Activated CD8-positive, alpha-beta memory T cell treated with anti-CD3 and anti-CD28 coated beads, Interleukin-2, amount 10 ng/mL, durations not matched to agents 7 days and 5 days (primary cell): ENCODE measurements at regions not wholly inside any gene's neighbourhood (a gene's known extent, or its start where the extent isn't known, plus 50 kb on each side); places are given as distances from the start of the nearest gene placed in this dataset.

Experiments
- ATAC-seq: fragments of 150-1000 bp; cut with Tn5 transposase; one replicate; pipeline ENCODE4 v1.10.0; 2021; ENCODE audit warnings: moderate library complexity
- CTCF ChIA-PET: fragments of 350-600 bp; sonication (Branson Sonifier 250); formaldehyde crosslinking; loops from one replicate; lab custom pipeline; 2021; ENCODE audit warnings: antibody characterized with exemption; lab: Charles Lee
- DNase-seq: peaks from one replicate; pipeline ENCODE4 v3.0.0-alpha.2; 2020
- H3K27ac Mint-ChIP-seq: one replicate; pipeline ENCODE4 v1.8.0; 2021; ENCODE audit warnings: mild to moderate bottlenecking, mixed read lengths
- H3K27me3 Mint-ChIP-seq: one replicate; pipeline ENCODE4 v1.8.0; 2021; ENCODE audit warnings: mixed read lengths
- H3K36me3 Mint-ChIP-seq: one replicate; pipeline ENCODE4 v1.8.0; 2021; ENCODE audit warnings: mild to moderate bottlenecking, mixed read lengths
- H3K4me1 Mint-ChIP-seq: one replicate; pipeline ENCODE4 v1.8.0; 2021; ENCODE audit warnings: mixed read lengths
- H3K4me3 Mint-ChIP-seq: one replicate; pipeline ENCODE4 v1.8.0; 2021; ENCODE audit warnings: mild to moderate bottlenecking, moderate library complexity, mixed read lengths
- H3K9me3 Mint-ChIP-seq: one replicate; pipeline ENCODE4 v1.8.0; 2022; ENCODE audit warnings: low read depth, mixed read lengths

DNA sequence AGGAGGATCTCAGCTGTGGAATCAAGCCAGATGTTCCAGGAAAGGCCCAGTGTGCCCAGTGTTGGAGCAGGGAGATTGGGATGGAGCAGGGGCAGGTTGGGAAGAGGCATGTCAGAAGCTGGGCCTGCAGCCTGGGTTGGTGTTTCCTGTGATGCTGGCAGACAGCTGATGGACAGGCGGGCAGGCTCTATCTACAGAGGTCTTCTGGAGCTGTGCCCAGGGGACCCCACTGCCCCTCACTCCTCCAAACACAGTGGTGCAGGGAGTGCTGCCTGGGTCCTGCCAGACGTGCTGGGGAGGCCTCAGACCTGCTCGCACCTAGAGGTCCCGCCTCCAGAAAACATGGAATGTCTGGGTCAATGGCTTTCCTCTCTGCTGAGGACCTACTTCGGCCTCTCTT is 182.9 kb upstream of the TCERG1L start:
- H3K4me1 Mint-ChIP-seq: no peaks in the 10 kb centered on the region
- no peaks in the 10 kb centered on the region for H3K36me3 Mint-ChIP-seq
- CTCF ChIA-PET: no interaction called here
- H3K27me3 Mint-ChIP-seq: no peaks in the 10 kb centered on the region
- no peak for ATAC-seq
- no peak overlapping the region for H3K4me3 Mint-ChIP-seq
- H3K9me3 Mint-ChIP-seq: peaks cover 4% of the 10 kb centered on the region
- no peak for DNase-seq
- no peak overlapping the region for H3K27ac Mint-ChIP-seq

DNA sequence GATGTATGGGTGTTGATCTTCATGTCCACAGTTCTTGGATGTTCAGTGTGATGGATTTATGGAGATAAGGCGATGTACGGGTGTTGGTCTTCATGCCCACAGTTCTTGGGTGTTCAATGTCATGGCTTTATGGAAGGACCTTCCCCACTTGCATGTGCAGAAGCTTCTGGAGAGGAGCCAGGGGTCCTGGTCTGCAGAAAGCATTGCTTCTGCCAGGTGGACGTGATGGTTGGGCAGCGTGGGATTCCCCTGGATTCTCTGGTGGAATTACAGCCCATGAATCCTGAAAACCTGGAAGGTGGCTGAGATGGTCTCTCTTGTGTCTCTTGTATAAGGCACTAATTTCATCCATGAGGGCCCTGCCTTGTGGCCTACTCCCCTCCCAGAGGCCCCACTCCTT is 183.7 kb upstream of the TCERG1L start:
- CTCF ChIA-PET: no interaction called here
- ATAC-seq (no peak), DNase-seq (no peak)
- Mint-ChIP-seq H3K9me3 (peaks cover 4% of the 10 kb centered on the region), H3K4me1 (no peaks in the 10 kb centered on the region), H3K4me3 (no peak overlapping the region), H3K36me3 (no peaks in the 10 kb centered on the region), H3K27me3 (no peaks in the 10 kb centered on the region), H3K27ac (no peak overlapping the region)

DNA sequence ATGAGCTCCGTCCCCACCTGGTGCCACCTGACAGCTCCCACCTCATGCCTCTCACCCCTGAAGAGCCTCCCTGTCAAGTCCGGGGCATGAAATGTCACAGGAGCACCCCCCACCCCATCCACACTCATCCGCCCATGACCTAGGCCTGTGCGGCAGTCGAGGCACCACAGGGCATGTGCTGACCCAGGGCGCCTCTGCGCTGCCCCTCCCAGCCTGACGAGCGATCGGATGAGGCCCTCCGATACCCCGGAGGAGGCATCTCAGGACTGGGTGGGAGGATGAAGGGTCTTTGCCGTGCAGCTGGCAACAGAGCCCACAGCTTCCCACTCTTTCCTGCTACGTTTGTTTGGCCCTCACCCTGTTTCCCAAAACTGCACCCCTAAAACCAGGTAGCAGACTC is 184.4 kb upstream of the TCERG1L start:
- Mint-ChIP-seq H3K4me1 (no peaks in the 10 kb centered on the region), H3K27ac (no peak overlapping the region), H3K9me3 (peaks cover 4% of the 10 kb centered on the region), H3K36me3 (no peaks in the 10 kb centered on the region), H3K27me3 (no peaks in the 10 kb centered on the region), H3K4me3 (no peak overlapping the region)
- ATAC-seq (no peak), DNase-seq (no peak)
- CTCF ChIA-PET: no interaction called here

- H3K4me3 Mint-ChIP-seq: no peak overlapping the region
- CTCF ChIA-PET: no interaction called here
These were observed 185.0 kb upstream of the TCERG1L start for GRCh38 chr10:131496351-131497052.

DNA sequence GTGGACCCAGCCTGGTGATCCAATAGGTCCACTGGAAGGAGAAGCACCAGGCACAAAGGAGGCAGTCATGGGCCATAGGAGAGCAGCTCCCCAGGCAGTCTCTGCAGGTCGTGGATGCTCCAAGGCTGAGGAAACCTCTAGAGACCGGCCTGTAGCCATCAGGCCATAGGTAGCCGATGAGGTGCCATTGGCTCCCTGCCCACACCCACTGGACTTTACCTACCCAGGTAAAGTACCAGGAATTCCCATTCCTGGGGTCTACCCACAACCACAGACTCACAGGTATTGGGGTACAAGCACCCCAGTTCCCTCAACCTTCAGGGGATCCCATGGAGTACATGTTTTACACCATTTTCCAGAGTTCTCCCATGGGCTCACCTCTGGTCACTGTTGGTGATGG is 188.0 kb upstream of the TCERG1L start:
- Mint-ChIP-seq H3K4me3 (no peak overlapping the region), H3K9me3 (peaks cover 15% of the 10 kb centered on the region)
- no peak for ATAC-seq

More at GRCh38 chr10:131496351-131497052, 185.0 kb upstream of the TCERG1L start:
- no peaks in the 10 kb centered on the region for H3K27me3 Mint-ChIP-seq
- DNase-seq (no peak), ATAC-seq (no peak)
- no peaks in the 10 kb centered on the region for H3K36me3 Mint-ChIP-seq
- peaks cover 4% of the 10 kb centered on the region for H3K9me3 Mint-ChIP-seq
- no peaks in the 10 kb centered on the region for H3K4me1 Mint-ChIP-seq
- H3K27ac Mint-ChIP-seq: no peak overlapping the region

DNA sequence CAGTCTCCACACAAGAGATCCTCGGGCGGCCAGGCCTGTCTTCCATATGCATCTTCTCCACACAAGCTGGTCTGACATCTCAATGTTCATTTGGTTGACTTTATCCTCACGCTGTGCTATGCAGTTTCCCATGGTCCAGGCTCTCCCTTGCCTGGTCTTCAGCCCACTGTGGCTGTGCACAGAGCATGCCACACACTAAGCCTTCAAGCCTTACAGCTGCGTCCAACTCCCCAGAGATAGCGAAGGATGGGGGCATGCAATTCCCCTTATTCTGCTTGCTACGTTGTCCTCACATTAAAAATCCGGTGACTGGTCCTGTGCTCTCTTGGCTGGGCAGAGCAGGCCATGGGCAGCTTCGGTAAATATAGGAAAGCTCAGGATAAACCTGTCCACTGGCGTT is 188.7 kb upstream of the TCERG1L start:
- CTCF ChIA-PET: no interaction called here
- ATAC-seq: no peak

More for the DNA sequence above, 188.0 kb upstream of the TCERG1L start:
- no peaks in the 10 kb centered on the region for H3K27me3 Mint-ChIP-seq
- no peaks in the 10 kb centered on the region for H3K36me3 Mint-ChIP-seq
- H3K4me1 Mint-ChIP-seq: no peaks in the 10 kb centered on the region
- DNase-seq: no peak
- CTCF ChIA-PET: no interaction called here
- no peak overlapping the region for H3K27ac Mint-ChIP-seq

GRCh38 chr10:131500892-131501291 is 189.4 kb upstream of the TCERG1L start:
- H3K4me3 Mint-ChIP-seq: no peak overlapping the region
- CTCF ChIA-PET: no interaction called here
- H3K4me1 Mint-ChIP-seq: no peaks in the 10 kb centered on the region
- H3K36me3 Mint-ChIP-seq: no peaks in the 10 kb centered on the region
- H3K27ac Mint-ChIP-seq: no peak overlapping the region
- peaks cover 14% of the 10 kb centered on the region for H3K9me3 Mint-ChIP-seq
- H3K27me3 Mint-ChIP-seq: no peaks in the 10 kb centered on the region
- DNase-seq (no peak), ATAC-seq (no peak)

More for the DNA sequence above, 188.7 kb upstream of the TCERG1L start:
- Mint-ChIP-seq H3K27me3 (no peaks in the 10 kb centered on the region), H3K9me3 (peaks cover 14% of the 10 kb centered on the region), H3K36me3 (no peaks in the 10 kb centered on the region), H3K27ac (no peak overlapping the region), H3K4me1 (no peaks in the 10 kb centered on the region), H3K4me3 (no peak overlapping the region)
- no peak for DNase-seq

- H3K4me1 Mint-ChIP-seq: no peaks in the 10 kb centered on the region
- H3K4me3 Mint-ChIP-seq: no peak overlapping the region
- H3K27ac Mint-ChIP-seq: no peak overlapping the region
- ATAC-seq (no peak), DNase-seq (no peak)
- H3K27me3 Mint-ChIP-seq: no peaks in the 10 kb centered on the region
- H3K36me3 Mint-ChIP-seq: no peaks in the 10 kb centered on the region
- CTCF ChIA-PET: no interaction called here
- H3K9me3 Mint-ChIP-seq: peaks cover 15% of the 10 kb centered on the region
These were observed 192.5 kb upstream of the TCERG1L start for GRCh38 chr10:131503992-131504391.

DNA sequence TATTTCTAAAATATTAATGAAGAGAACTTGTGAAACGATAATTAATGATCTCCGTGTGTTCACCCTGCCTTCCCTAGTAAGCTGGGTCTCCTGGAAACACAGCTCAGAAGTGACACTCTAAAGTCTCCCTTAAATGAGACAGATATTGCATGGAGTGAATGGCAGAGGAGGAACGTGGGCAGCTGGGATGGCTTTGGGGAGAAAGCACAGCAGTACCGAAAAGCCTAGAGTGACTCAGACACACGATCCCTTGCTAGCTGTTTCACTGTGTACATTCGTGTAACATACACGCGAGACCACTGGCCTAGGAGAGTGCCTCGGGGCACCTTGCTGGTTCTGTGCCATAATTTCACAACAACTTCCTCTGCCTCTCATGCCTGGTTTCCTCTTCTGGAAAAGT is 199.9 kb upstream of the TCERG1L start:
- H3K27me3 Mint-ChIP-seq: no peaks in the 10 kb centered on the region
- ATAC-seq: no peak
- peaks cover 10% of the 10 kb centered on the region for H3K9me3 Mint-ChIP-seq
- H3K27ac Mint-ChIP-seq: no peak overlapping the region
- CTCF ChIA-PET: no interaction called here
- no peaks in the 10 kb centered on the region for H3K36me3 Mint-ChIP-seq
- DNase-seq: no peak
- H3K4me1 Mint-ChIP-seq: no peaks in the 10 kb centered on the region
- H3K4me3 Mint-ChIP-seq: no peak overlapping the region

GRCh38 chr10:131512852-131513251 is 201.3 kb upstream of the TCERG1L start:
- CTCF ChIA-PET: no interaction called here
- Mint-ChIP-seq H3K27ac (no peak overlapping the region), H3K27me3 (no peaks in the 10 kb centered on the region), H3K4me3 (no peak overlapping the region), H3K9me3 (peaks cover 10% of the 10 kb centered on the region), H3K4me1 (no peaks in the 10 kb centered on the region), H3K36me3 (no peaks in the 10 kb centered on the region)
- DNase-seq (no peak), ATAC-seq (no peak)

DNA sequence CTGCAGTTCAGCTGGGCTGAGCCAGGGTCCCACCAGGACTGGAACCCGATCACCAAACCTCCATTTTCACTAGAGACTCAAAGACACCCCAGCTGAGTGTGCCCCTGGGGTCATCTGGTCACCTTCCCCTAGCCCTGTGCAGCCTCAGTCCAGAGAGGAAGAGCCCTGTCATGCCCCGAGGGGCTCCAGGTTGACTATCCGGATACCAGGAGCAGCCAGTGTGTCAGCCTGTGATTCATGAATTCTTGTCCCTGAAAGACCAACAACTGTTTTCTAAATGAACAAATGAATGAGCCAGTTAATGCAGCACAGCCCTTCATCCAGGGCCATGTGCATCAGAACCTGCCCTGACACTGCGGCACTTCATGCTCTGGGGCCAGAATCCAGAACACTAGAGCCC is 201.9 kb upstream of the TCERG1L start:
- H3K4me1 Mint-ChIP-seq: no peaks in the 10 kb centered on the region
- CTCF ChIA-PET: no interaction called here

DNA sequence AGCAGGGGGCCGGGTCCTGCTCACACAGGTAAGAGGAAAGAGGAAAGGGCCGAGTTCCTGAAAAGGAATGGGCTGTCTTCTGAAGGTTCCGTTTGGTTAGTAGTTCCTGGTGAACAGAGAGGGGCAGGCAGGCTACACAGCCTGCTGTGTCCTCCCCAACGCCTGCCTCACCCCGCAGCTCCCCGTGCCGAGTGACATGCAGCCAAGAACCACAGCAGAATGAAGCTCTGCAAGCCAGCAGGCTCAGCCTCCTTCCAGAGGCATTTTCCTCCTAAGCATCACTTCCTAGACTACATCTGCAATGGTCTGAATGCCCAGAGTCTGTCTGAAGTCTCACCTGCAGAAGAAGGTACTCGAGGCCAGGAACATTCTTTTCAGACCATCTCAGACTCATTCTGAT is 202.4 kb upstream of the TCERG1L start:
- Mint-ChIP-seq H3K27ac (no peak overlapping the region), H3K36me3 (no peaks in the 10 kb centered on the region), H3K9me3 (peaks cover 10% of the 10 kb centered on the region), H3K4me3 (no peak overlapping the region), H3K27me3 (no peaks in the 10 kb centered on the region), H3K4me1 (no peaks in the 10 kb centered on the region)
- ATAC-seq (no peak), DNase-seq (no peak)
- CTCF ChIA-PET: no interaction called here

More for the DNA sequence above, 201.9 kb upstream of the TCERG1L start:
- H3K27me3 Mint-ChIP-seq: no peaks in the 10 kb centered on the region
- H3K36me3 Mint-ChIP-seq: no peaks in the 10 kb centered on the region
- H3K9me3 Mint-ChIP-seq: peaks cover 10% of the 10 kb centered on the region
- no peak overlapping the region for H3K27ac Mint-ChIP-seq
- DNase-seq: no peak
- ATAC-seq: no peak
- H3K4me3 Mint-ChIP-seq: no peak overlapping the region

- H3K4me3 Mint-ChIP-seq: no peak overlapping the region
- no peaks in the 10 kb centered on the region for H3K27me3 Mint-ChIP-seq
- H3K4me1 Mint-ChIP-seq: no peaks in the 10 kb centered on the region
- no peak for ATAC-seq
- H3K36me3 Mint-ChIP-seq: no peaks in the 10 kb centered on the region
- DNase-seq: no peak
- CTCF ChIA-PET: no interaction called here
- H3K9me3 Mint-ChIP-seq: peaks cover 7% of the 10 kb centered on the region
- H3K27ac Mint-ChIP-seq: no peak overlapping the region
These were observed 202.9 kb upstream of the TCERG1L start for GRCh38 chr10:131514454-131514853.

DNA sequence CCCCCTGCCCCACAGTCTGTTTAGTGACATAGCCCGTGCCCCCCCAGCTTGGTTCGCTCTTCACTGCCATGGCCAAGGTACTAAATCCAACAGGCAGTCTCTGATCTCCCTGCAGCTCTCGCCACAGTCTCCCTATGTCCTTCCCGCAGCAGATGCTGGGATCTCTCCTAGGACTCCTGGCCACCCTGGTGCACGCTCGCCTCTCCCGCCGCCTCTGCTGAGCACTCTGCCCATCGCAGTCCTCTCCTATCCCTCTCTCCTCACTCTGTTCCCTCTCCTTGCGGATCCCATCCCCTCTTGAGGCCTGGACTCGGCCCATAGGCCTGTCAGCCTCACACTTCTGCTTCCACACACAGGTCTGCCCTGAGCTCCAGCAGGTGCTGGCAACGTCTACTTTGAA is 204.8 kb upstream of the TCERG1L start:
- no peak overlapping the region for H3K27ac Mint-ChIP-seq
- H3K9me3 Mint-ChIP-seq: peaks cover 4% of the 10 kb centered on the region
- H3K4me1 Mint-ChIP-seq: no peaks in the 10 kb centered on the region
- H3K4me3 Mint-ChIP-seq: no peak overlapping the region
- H3K36me3 Mint-ChIP-seq: no peaks in the 10 kb centered on the region
- CTCF ChIA-PET: no interaction called here
- no peaks in the 10 kb centered on the region for H3K27me3 Mint-ChIP-seq
- no peak for DNase-seq
- ATAC-seq: no peak

GRCh38 chr10:131517781-131518180 is 206.3 kb upstream of the TCERG1L start:
- no peaks in the 10 kb centered on the region for H3K4me1 Mint-ChIP-seq
- no peak for ATAC-seq
- H3K36me3 Mint-ChIP-seq: no peaks in the 10 kb centered on the region
- CTCF ChIA-PET: no interaction called here
- peaks cover 3% of the 10 kb centered on the region for H3K9me3 Mint-ChIP-seq
- H3K27me3 Mint-ChIP-seq: no peaks in the 10 kb centered on the region
- DNase-seq: no peak
- H3K27ac Mint-ChIP-seq: no peak overlapping the region
- no peak overlapping the region for H3K4me3 Mint-ChIP-seq
